ENCODE measurements at regions not wholly inside any gene's neighbourhood (a gene's known extent, or its start where the extent isn't known, plus 50 kb on each side); places are given as distances from the start of the nearest gene placed in this dataset.
"Not testable (repeated sequence)": the region's sequence is repeated elsewhere in the genome, so short reads cannot be mapped to it uniquely, and the experiment has no call there.

DNA sequence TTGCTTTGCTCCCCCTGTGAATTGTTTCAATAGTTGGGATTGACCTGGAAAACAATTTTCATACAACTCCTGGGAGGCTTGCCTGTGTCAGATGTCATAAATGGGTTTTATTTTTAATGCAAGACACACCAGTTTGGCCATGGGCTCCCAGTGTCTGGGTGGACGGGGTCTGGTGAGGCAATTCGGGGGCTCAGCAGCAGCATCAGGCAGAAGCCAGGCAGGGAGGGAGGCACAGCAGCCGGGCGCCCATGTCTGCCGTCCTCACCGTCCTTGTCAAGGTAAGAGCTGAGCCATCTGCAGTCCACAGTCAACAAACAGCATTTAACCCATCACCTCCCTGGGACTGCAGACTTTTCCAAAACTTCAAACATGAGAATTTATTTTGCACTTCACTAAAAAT, 150.6 kb downstream of the NPIPB11 start:
- Histone ChIP-seq H3K27me3 (ENCODE audit: control insufficient read depth in 2 of 2, insufficient read depth in 2 of 2, low read length in 2 of 2) (peaks cover 2 to 21% of the 10 kb centered on the region in 2 experiments; a peak in 4 of 5 replicates), H3K4me1 (replicated peaks in 1 of 2; ENCODE audit: control insufficient read depth in 2 of 2, insufficient read depth in 2 of 2, low read length in 2 of 2) (peaks cover under 1 to 42% of the 10 kb centered on the region in 2 experiments; a peak in 3 of 5 replicates)
- H3K36me3 ChIP-seq (ENCODE audit: control insufficient read depth, insufficient read depth, low read length); H2AFZ ChIP-seq (ENCODE audit: low read depth, low read length); intact Hi-C loops (cut with micrococcal nuclease); H3K9me1 ChIP-seq (ENCODE audit: control insufficient read depth, insufficient read depth, low read length); BruUV-seq (replicated peaks); H3K9me3 ChIP-seq (replicated peaks; ENCODE audit: control insufficient read depth, insufficient read depth, low read depth, low read length); POLR2A ChIA-PET; ATAC-seq; DNase-seq (ENCODE audit: extremely low read depth in 1 of 4, low spot score in 3 of 4); in situ Hi-C loops (cut with MboI); H3K79me2 ChIP-seq (ENCODE audit: control insufficient read depth, insufficient read depth, low read length); H3K4me3 ChIP-seq; H3K4me2 ChIP-seq (ENCODE audit: insufficient read depth, low read length); FAIRE-seq; H3K27ac ChIP-seq (ENCODE audit: extremely low read depth, low read depth, low read length); CTCF ChIA-PET (ENCODE audit: low intra/inter-chr PET ratio); H3K9ac ChIP-seq (ENCODE audit: insufficient read depth in 1 of 2, low read depth in 2 of 2, low read length in 2 of 2); H4K20me1 ChIP-seq (replicated peaks; ENCODE audit: control insufficient read depth, insufficient read depth, low read length): not testable (repeated sequence)
- WGBS (ENCODE audit: insufficient coverage, low coverage, missing lambda C conversion rate): 35% methylated on average over 6 of the region's 6 CpGs

DNA sequence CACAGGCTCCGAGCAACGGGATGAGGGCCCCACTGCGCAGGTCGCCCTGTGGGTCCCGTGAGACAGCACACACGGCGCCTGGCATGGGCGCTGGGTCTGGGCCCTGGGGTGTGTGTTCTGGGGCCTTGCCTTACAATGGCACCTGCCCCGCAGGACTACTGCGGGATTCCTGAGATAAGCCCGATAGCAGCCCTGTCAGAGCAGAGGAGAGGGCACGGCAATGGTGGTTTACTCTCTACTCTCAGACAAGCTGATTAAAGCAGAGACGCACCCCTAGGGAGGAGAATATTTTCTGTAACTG, 151.1 kb downstream of the NPIPB11 start:
- H3K9ac ChIP-seq (ENCODE audit: insufficient read depth in 1 of 2, low read depth in 2 of 2, low read length in 2 of 2); H3K9me1 ChIP-seq (ENCODE audit: control insufficient read depth, insufficient read depth, low read length); H3K79me2 ChIP-seq (ENCODE audit: control insufficient read depth, insufficient read depth, low read length); H3K27ac ChIP-seq (ENCODE audit: extremely low read depth, low read depth, low read length); H2AFZ ChIP-seq (ENCODE audit: low read depth, low read length); H4K20me1 ChIP-seq (replicated peaks; ENCODE audit: control insufficient read depth, insufficient read depth, low read length); POLR2A ChIA-PET; H3K4me3 ChIP-seq; in situ Hi-C loops (cut with MboI); H3K4me2 ChIP-seq (ENCODE audit: insufficient read depth, low read length); H3K36me3 ChIP-seq (ENCODE audit: control insufficient read depth, insufficient read depth, low read length); intact Hi-C loops (cut with micrococcal nuclease); H3K9me3 ChIP-seq (replicated peaks; ENCODE audit: control insufficient read depth, insufficient read depth, low read depth, low read length); CTCF ChIA-PET (ENCODE audit: low intra/inter-chr PET ratio); ATAC-seq; FAIRE-seq; BruUV-seq (replicated peaks); DNase-seq (ENCODE audit: extremely low read depth in 1 of 4, low spot score in 3 of 4): not testable (repeated sequence)
- 27% methylated on average over 13 of the region's 13 CpGs for WGBS (ENCODE audit: insufficient coverage, low coverage, missing lambda C conversion rate)
- H3K4me1 ChIP-seq (replicated peaks in 1 of 2; ENCODE audit: control insufficient read depth in 2 of 2, insufficient read depth in 2 of 2, low read length in 2 of 2): peaks cover 0 to 39% of the 10 kb centered on the region in 2 experiments; a peak in 2 of 5 replicates
- H3K27me3 ChIP-seq (ENCODE audit: control insufficient read depth in 2 of 2, insufficient read depth in 2 of 2, low read length in 2 of 2): peaks cover 2 to 21% of the 10 kb centered on the region in 2 experiments; a peak in 4 of 5 replicates

All from K562 (cell line).